OCI-LY3 (cell line): ENCODE measurements at regions not wholly inside any gene's neighbourhood (a gene's known extent, or its start where the extent isn't known, plus 50 kb on each side); places are given as distances from the start of the nearest gene placed in this dataset.

Experiments
- CTCF ChIP-seq: fragments of 200-600, 300-600 bp; sonication (generic); IDR thresholded peaks from 2 replicates; pipeline ENCODE4 v1.5.1; 2014; ENCODE audit warnings: antibody characterized with exemption, low read length, low read depth
- EZH2phosphoT487 ChIP-seq: fragments of 200-600 bp; shearing (Covaris generic); IDR thresholded peaks from 2 replicates; pipeline ENCODE4 v1.6.1; 2018; ENCODE audit warnings: antibody characterized with exemption, mixed run types, low read depth

DNA sequence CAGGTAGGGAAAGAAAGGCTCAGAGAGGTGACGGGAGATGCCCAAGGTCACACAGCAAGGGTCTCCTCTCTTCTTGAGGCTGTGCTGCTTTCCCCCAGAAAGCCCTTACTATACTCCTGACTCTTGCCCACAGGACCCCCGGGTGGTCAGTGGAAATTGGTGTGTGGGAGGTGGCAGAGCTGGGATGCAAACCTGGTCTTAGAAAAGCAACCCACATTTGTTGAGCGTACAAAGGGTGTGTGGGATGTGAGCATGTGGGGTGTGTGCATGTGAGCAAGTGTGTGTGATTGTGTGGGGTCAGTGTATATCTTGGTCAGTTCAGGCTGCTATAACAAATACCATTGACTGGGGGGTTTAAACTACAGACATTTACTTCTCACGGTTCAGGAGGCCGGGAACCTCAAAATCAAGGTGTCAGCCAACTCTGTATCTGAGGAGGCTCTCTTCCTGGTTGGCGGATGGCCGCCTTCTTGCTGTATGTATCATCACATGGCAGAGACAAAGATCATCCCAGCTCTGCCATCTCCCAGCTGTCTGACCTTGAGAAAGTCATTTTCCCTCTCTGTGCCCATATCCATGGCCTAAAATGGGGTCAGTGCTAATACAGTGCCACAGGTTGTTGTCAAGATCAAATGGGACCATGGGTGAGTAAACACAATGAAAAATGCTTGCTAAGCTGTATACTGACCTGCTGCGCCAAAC is 268.5 kb downstream of the PTPRU start:
- TF ChIP-seq CTCF (no peak), EZH2phosphoT487 (no peak)
